ENCODE measurements at regions not wholly inside any gene's neighbourhood (a gene's known extent, or its start where the extent isn't known, plus 50 kb on each side); places are given as distances from the start of the nearest gene placed in this dataset.

DNA sequence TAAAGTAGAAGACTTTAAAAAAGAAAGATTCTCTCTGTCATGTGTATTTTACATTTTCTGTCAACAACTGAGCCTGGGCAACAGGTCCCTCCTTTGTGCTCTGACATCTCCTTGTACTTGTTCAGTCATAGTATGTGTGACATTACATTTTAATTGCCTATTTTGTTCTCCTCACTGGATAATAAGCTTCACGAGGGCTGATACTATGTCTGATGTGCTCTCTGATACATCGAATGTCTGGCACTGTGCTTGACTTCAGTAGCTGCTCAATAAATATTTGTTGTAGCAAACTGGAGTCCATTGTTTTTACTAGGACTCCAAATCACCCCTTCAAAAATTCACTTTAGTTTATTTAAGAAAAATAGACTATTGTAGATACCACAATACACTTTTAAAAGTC is 482.0 kb downstream of the RASEF start:
- no peak overlapping the region for H3K4me3 ChIP-seq (ENCODE audit: low read depth, low read length)
- ChIA-PET CTCF (interaction anchor here (0.6 kb wide), 1 partner anchor 158 kb away, joined by 3 read pairs; no protein-coding TSS in a partner anchor), POLR2A (no interaction called here)
- no peaks in the 10 kb centered on the region for H3K9me3 ChIP-seq (ENCODE audit: control insufficient read depth, insufficient read depth, low read depth, low read length)
- H3K36me3 ChIP-seq (ENCODE audit: control insufficient read depth in 2 of 2, insufficient read depth in 1 of 2, low read length in 2 of 2) = no peaks in the 10 kb centered on the region
- no peaks in the 10 kb centered on the region for H3K4me1 ChIP-seq (ENCODE audit: control insufficient read depth, insufficient read depth, low read length)
- no peak overlapping the region for H3K27ac ChIP-seq (ENCODE audit: extremely low read depth, low read depth, low read length)
- TF ChIP-seq ZNF341 (tag by site-specific recombination; IDR thresholded peaks at IDR 0.05; ENCODE audit: low read depth) (no peak), ZNF404 (tag by site-specific recombination; IDR thresholded peaks at IDR 0.05) (no peak), ZNF274 (IDR thresholded peaks at IDR 0.05; ENCODE audit: low read length) (no peak), ZNF274 (tag by site-specific recombination; IDR thresholded peaks at IDR 0.05; ENCODE audit: borderline replicate concordance) (no peak), ZNF24 (tag by site-specific recombination; IDR thresholded peaks at IDR 0.05) (no peak), PRDM1 (tag by site-specific recombination; IDR thresholded peaks at IDR 0.05) (no peak), IKZF3 (tag by site-specific recombination; IDR thresholded peaks at IDR 0.05) (no peak), ZNF561 (tag by site-specific recombination; IDR thresholded peaks at IDR 0.05; ENCODE audit: borderline replicate concordance) (no peak), ZNF830 (tag by site-specific recombination; IDR thresholded peaks at IDR 0.05; ENCODE audit: low read depth) (no peak), ZNF292 (tag by site-specific recombination; IDR thresholded peaks at IDR 0.05; ENCODE audit: borderline replicate concordance, low read depth) (no peak), ZNF169 (tag by site-specific recombination; IDR thresholded peaks at IDR 0.05) (no peak), ZNF394 (tag by site-specific recombination; IDR thresholded peaks at IDR 0.05; ENCODE audit: borderline replicate concordance) (no peak), ZFP37 (tag by site-specific recombination; IDR thresholded peaks at IDR 0.05) (no peak), ZNF354C (tag by site-specific recombination; IDR thresholded peaks at IDR 0.05; ENCODE audit: borderline replicate concordance, low read depth) (no peak)

DNA sequence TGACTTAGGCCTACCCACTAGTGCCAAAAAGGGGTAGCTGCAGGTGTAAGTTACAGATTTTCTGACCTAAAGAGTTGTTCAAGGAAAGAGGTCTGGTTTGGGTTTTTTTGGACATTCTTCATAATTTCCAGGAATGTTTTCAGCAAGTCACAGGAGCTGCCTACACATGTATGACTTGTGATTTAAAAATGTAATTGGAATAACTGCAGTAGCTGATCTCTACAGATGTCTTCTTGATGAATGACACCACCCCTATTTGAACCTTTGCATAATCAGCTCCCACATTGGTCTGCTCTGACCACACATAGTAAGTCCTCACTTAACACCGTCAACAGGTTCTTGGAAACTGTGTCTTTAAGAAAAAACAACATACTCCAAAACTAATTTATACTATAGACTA is 481.4 kb downstream of the RASEF start:
- no peak overlapping the region for H3K27ac ChIP-seq (ENCODE audit: extremely low read depth, low read depth, low read length)
- TF ChIP-seq, protein P1, sequence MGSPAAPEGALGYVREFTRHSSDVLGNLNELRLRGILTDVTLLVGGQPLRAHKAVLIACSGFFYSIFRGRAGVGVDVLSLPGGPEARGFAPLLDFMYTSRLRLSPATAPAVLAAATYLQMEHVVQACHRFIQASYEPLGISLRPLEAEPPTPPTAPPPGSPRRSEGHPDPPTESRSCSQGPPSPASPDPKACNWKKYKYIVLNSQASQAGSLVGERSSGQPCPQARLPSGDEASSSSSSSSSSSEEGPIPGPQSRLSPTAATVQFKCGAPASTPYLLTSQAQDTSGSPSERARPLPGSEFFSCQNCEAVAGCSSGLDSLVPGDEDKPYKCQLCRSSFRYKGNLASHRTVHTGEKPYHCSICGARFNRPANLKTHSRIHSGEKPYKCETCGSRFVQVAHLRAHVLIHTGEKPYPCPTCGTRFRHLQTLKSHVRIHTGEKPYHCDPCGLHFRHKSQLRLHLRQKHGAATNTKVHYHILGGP (tag by site-specific recombination; IDR thresholded peaks at IDR 0.05) = no peak
- no peak for TF ChIP-seq ZNF221 (tag by site-specific recombination; IDR thresholded peaks at IDR 0.05; ENCODE audit: borderline replicate concordance)
- TF ChIP-seq ZNF585B (tag by site-specific recombination; IDR thresholded peaks at IDR 0.05) = no peak
- TF ChIP-seq, protein P2, sequence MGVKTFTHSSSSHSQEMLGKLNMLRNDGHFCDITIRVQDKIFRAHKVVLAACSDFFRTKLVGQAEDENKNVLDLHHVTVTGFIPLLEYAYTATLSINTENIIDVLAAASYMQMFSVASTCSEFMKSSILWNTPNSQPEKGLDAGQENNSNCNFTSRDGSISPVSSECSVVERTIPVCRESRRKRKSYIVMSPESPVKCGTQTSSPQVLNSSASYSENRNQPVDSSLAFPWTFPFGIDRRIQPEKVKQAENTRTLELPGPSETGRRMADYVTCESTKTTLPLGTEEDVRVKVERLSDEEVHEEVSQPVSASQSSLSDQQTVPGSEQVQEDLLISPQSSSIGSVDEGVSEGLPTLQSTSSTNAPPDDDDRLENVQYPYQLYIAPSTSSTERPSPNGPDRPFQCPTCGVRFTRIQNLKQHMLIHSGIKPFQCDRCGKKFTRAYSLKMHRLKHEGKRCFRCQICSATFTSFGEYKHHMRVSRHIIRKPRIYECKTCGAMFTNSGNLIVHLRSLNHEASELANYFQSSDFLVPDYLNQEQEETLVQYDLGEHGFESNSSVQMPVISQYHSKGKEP (tag by site-specific recombination; IDR thresholded peaks at IDR 0.05) = no peak
- TF ChIP-seq, protein P3, sequence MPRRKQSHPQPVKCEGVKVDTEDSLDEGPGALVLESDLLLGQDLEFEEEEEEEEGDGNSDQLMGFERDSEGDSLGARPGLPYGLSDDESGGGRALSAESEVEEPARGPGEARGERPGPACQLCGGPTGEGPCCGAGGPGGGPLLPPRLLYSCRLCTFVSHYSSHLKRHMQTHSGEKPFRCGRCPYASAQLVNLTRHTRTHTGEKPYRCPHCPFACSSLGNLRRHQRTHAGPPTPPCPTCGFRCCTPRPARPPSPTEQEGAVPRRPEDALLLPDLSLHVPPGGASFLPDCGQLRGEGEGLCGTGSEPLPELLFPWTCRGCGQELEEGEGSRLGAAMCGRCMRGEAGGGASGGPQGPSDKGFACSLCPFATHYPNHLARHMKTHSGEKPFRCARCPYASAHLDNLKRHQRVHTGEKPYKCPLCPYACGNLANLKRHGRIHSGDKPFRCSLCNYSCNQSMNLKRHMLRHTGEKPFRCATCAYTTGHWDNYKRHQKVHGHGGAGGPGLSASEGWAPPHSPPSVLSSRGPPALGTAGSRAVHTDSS (tag by site-specific recombination; IDR thresholded peaks at IDR 0.05) = no peak
- TF ChIP-seq ZNF184 (tag by site-specific recombination; IDR thresholded peaks at IDR 0.05) = no peak
- no peak for TF ChIP-seq ZFP37 (tag by site-specific recombination; IDR thresholded peaks at IDR 0.05)
- no peak for TF ChIP-seq ZBTB21 (tag by site-specific recombination; IDR thresholded peaks at IDR 0.05)
- TF ChIP-seq ZNF548 (tag by site-specific recombination; IDR thresholded peaks at IDR 0.05) = no peak
- TF ChIP-seq ZNF175 (tag by site-specific recombination; IDR thresholded peaks at IDR 0.05) = no peak
- TF ChIP-seq HOXC10 (CRISPR knock-in tag; IDR thresholded peaks at IDR 0.05) = no peak
- TF ChIP-seq ZNF350 (tag by site-specific recombination; IDR thresholded peaks at IDR 0.05) = no peak
- H3K4me3 ChIP-seq (ENCODE audit: low read depth, low read length) = no peak overlapping the region
- ChIA-PET POLR2A (no interaction called here), CTCF (no interaction called here)
- no peaks in the 10 kb centered on the region for H3K4me1 ChIP-seq (ENCODE audit: control insufficient read depth, insufficient read depth, low read length)
- H3K9me3 ChIP-seq (ENCODE audit: control insufficient read depth, insufficient read depth, low read depth, low read length) = no peaks in the 10 kb centered on the region
- H3K36me3 ChIP-seq (ENCODE audit: control insufficient read depth in 2 of 2, insufficient read depth in 1 of 2, low read length in 2 of 2) = no peaks in the 10 kb centered on the region
